DOHH2 (cell line): ENCODE measurements at regions not wholly inside any gene's neighbourhood (a gene's known extent, or its start where the extent isn't known, plus 50 kb on each side); places are given as distances from the start of the nearest gene placed in this dataset.

Source experiments
- EZH2phosphoT487 ChIP-seq: fragments of 200-600 bp; sonication (generic); IDR thresholded peaks from 2 replicates; pipeline ENCODE4 v1.6.1; 2017; ENCODE audit warnings: borderline replicate concordance, mild to moderate bottlenecking, antibody characterized with exemption, low read length, moderate library complexity, mixed read lengths
- TF ChIP-seq, protein P1 (sequence below): fragments of 200-600 bp; sonication (generic); IDR thresholded peaks from one replicate; pipeline ENCODE4 v1.5.1; 2014; ENCODE audit warnings: antibody characterized with exemption, mild to moderate bottlenecking, low read depth, low read length; ENCODE audit not compliant: poor library complexity, severe bottlenecking

DNA sequence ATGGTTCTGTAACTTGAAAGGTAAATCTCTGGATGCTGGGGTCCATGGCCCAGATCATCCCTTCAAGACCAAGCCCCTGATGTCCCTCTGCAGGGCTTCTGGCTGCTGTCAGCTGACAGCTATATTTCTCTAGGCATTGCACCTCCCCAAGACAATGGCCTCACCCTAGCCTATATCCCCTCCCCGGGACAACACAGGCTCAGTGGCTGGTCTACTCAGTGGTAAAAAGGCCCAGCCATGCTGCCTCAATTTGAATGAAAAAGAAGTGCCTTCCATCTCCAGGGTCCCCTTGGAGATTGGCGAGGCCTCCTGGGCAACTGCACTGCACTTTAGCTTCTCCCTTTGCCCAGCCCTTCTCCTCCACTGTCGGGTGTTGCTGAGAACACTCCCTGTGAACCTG, 602.8 kb downstream of the CDH26 start:
- TF ChIP-seq, protein P1, sequence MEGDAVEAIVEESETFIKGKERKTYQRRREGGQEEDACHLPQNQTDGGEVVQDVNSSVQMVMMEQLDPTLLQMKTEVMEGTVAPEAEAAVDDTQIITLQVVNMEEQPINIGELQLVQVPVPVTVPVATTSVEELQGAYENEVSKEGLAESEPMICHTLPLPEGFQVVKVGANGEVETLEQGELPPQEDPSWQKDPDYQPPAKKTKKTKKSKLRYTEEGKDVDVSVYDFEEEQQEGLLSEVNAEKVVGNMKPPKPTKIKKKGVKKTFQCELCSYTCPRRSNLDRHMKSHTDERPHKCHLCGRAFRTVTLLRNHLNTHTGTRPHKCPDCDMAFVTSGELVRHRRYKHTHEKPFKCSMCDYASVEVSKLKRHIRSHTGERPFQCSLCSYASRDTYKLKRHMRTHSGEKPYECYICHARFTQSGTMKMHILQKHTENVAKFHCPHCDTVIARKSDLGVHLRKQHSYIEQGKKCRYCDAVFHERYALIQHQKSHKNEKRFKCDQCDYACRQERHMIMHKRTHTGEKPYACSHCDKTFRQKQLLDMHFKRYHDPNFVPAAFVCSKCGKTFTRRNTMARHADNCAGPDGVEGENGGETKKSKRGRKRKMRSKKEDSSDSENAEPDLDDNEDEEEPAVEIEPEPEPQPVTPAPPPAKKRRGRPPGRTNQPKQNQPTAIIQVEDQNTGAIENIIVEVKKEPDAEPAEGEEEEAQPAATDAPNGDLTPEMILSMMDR: no peak
- TF ChIP-seq EZH2phosphoT487: no peak
